ENCODE measurements at regions not wholly inside any gene's neighbourhood (a gene's known extent, or its start where the extent isn't known, plus 50 kb on each side); places are given as distances from the start of the nearest gene placed in this dataset.

DNA sequence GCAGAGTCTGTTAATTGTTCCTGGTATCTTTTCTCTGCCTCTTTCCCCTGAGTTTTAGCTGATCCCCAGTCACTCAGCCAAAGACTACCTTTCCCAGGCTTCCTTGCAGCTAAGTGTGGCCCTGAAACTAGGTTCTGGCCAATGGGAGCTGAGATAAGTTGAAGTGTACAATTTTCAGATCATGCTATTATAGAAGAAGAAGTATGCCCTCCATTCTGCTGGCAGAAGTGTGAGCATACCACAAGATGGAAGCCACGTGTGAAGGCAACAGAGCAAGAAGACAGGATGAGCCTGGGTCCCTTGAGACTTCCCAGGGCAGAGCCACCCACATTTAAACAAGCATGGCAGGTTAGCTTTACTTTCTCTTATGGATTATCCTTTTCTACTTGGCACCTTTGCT is 273.2 kb downstream of the HIVEP2 start:
- no peak overlapping the region for H3K4me3 ChIP-seq (ENCODE audit: control insufficient read depth, low read depth, low read length)
- TF ChIP-seq, protein P1, sequence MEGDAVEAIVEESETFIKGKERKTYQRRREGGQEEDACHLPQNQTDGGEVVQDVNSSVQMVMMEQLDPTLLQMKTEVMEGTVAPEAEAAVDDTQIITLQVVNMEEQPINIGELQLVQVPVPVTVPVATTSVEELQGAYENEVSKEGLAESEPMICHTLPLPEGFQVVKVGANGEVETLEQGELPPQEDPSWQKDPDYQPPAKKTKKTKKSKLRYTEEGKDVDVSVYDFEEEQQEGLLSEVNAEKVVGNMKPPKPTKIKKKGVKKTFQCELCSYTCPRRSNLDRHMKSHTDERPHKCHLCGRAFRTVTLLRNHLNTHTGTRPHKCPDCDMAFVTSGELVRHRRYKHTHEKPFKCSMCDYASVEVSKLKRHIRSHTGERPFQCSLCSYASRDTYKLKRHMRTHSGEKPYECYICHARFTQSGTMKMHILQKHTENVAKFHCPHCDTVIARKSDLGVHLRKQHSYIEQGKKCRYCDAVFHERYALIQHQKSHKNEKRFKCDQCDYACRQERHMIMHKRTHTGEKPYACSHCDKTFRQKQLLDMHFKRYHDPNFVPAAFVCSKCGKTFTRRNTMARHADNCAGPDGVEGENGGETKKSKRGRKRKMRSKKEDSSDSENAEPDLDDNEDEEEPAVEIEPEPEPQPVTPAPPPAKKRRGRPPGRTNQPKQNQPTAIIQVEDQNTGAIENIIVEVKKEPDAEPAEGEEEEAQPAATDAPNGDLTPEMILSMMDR (IDR thresholded peaks at IDR 0.05; ENCODE audit: control insufficient read depth, insufficient read depth, low read depth, low read length, missing control alignments): no peak
- DNase-seq (ENCODE audit: low read depth): no peak

- TF ChIP-seq, protein P1 (IDR thresholded peaks at IDR 0.05; ENCODE audit: control insufficient read depth, insufficient read depth, low read depth, low read length, missing control alignments): no peak
- DNase-seq (ENCODE audit: low read depth): no peak
- H3K4me3 ChIP-seq (ENCODE audit: control insufficient read depth, low read depth, low read length): no peak overlapping the region
These were observed 269.5 kb downstream of the HIVEP2 start for GRCh38 chr6:142675517-142675916.

- DNase-seq (ENCODE audit: low read depth): no peak
- TF ChIP-seq, protein P1 (IDR thresholded peaks at IDR 0.05; ENCODE audit: control insufficient read depth, insufficient read depth, low read depth, low read length, missing control alignments): no peak
- H3K4me3 ChIP-seq (ENCODE audit: control insufficient read depth, low read depth, low read length): no peak overlapping the region
These were observed 268.9 kb downstream of the HIVEP2 start for GRCh38 chr6:142676027-142676443.

DNA sequence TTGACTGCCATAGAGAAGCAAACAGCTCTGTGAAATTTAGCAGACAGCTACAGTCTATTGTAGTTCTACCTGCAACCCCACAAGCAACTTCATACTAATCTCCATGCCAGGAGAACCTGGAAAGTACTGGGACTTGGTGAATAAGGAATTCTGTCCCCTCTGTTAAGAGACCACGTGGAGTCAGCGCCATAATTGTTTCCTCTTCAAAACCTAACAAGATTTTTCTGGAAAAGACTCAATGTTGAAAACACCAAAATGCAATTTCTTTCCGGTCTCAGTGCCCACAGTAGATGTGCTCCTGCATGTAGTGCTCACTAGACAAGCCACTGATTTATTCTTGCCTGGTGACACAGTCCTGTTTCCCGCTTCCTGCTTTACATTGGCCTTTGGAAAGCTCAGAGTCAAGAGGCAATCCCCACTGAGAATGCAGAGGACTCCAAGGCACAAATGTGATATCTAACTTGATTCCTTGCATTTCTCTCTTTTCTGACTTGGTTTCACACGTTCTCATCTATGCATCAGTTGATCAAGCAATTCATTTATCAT is 268.3 kb downstream of the HIVEP2 start:
- TF ChIP-seq, protein P1 (IDR thresholded peaks at IDR 0.05; ENCODE audit: control insufficient read depth, insufficient read depth, low read depth, low read length, missing control alignments): no peak
- no peak overlapping the region for H3K4me3 ChIP-seq (ENCODE audit: control insufficient read depth, low read depth, low read length)
- DNase-seq (ENCODE audit: low read depth): no peak

DNA sequence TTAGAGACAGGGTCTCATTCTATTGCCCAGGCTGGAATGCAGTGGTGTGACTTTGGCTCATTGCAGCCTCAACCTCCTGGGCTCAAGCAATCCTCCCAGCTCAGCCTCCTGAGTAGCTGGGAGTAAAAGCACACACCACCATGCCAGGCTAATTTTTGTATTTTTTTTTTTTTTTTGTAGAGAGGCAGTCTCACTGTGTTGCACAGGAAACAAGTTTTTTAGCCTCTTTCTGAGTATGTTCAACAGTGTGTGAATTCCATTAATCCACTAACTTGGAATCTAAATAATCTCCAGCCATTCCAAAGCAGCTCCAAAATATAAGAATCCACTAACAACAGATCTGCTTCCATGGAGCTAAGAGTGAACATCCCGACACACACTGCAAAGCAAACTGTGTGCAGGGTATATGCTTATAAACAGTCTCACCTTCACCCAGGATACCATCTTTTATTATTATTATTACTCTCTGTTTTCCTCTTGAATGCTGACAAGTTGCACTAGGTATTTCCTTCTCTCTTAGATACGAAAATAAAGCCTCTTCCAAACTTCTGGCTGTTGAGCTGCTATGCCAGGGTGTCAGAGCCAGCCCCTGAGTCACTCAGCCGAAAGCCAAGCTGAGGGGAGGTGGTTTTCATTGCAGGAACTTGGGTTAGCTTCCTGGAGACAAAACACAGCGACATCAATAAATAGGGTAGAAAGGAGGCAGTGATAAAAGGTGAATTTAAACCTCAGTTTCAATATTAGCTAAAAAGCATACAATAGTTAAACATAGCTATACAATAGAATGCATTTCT is 264.9 kb downstream of the HIVEP2 start:
- TF ChIP-seq, protein P1 (IDR thresholded peaks at IDR 0.05; ENCODE audit: control insufficient read depth, insufficient read depth, low read depth, low read length, missing control alignments): no peak
- no peak overlapping the region for H3K4me3 ChIP-seq (ENCODE audit: control insufficient read depth, low read depth, low read length)
- DNase-seq (ENCODE audit: low read depth): no peak

- H3K4me3 ChIP-seq (ENCODE audit: control insufficient read depth, low read depth, low read length): no peak overlapping the region
- no peak for DNase-seq (ENCODE audit: low read depth)
- TF ChIP-seq, protein P1 (IDR thresholded peaks at IDR 0.05; ENCODE audit: control insufficient read depth, insufficient read depth, low read depth, low read length, missing control alignments): no peak
These were observed 263.9 kb downstream of the HIVEP2 start for GRCh38 chr6:142681099-142681498.

Data from AG09309 (cell line).